OCI-LY3 (cell line): ENCODE measurements at regions not wholly inside any gene's neighbourhood (a gene's known extent, or its start where the extent isn't known, plus 50 kb on each side); places are given as distances from the start of the nearest gene placed in this dataset.
"Not testable (repeated sequence)": the region's sequence is repeated elsewhere in the genome, so short reads cannot be mapped to it uniquely, and the experiment has no call there.

Experiments used
- H2AFZ ChIP-seq: fragments of 200-600, 300-600 bp; shearing (Covaris generic); 2 replicates; pipeline ENCODE4 v1.6.0; 2014; ENCODE audit warnings: antibody characterized with exemption, low read depth, low read length
- H3K27ac ChIP-seq: fragments of 200-600, 300-600 bp; sonication (generic); 2 replicates; pipeline ENCODE4 v1.5.1; 2014; ENCODE audit warnings: mild to moderate bottlenecking, low read length, moderate library complexity, mixed read lengths
- H3K27me3 ChIP-seq: fragments of 200-600, 300-600 bp; sonication (generic); 2 replicates; pipeline ENCODE4 v1.6.1; 2014; ENCODE audit warnings: low read depth, low read length, mixed read lengths
- H3K36me3 ChIP-seq: fragments of 200-600, 300-600 bp; sonication (generic); replicated peaks from 2 replicates; pipeline ENCODE3; 2014; ENCODE audit warnings: low read depth, low read length, mixed read lengths
- H3K4me1 ChIP-seq: fragments of 300-600, 200-600 bp; sonication (generic); 2 replicates; pipeline ENCODE4 v1.6.1; 2014; ENCODE audit warnings: low read length, mixed read lengths
- H3K4me2 ChIP-seq: fragments of 200-600, 300-600 bp; sonication (generic); 2 replicates; pipeline ENCODE4 v1.6.1; 2014; ENCODE audit warnings: low read length, mixed read lengths
- H3K4me3 ChIP-seq: fragments of 300-600, 200-600 bp; sonication (generic); 2 replicates; pipeline ENCODE4 v1.5.1; 2014; ENCODE audit warnings: antibody characterized with exemption, mild to moderate bottlenecking, low read length, moderate library complexity
- H3K79me2 ChIP-seq: fragments of 300-600, 200-600 bp; shearing (Covaris generic); 2 replicates; pipeline ENCODE4 v1.6.1; 2014; ENCODE audit warnings: mild to moderate bottlenecking, low read length, mixed read lengths
- H3K9ac ChIP-seq: fragments of 300-600, 200-600 bp; shearing (Covaris generic); 2 replicates; pipeline ENCODE4 v1.6.0; 2014; ENCODE audit warnings: mild to moderate bottlenecking, low read length, moderate library complexity
- H3K9me3 ChIP-seq: fragments of 200-600, 300-600 bp; shearing (Covaris generic); 2 replicates; pipeline ENCODE4 v1.6.1; 2014; ENCODE audit warnings: low read length, mixed read lengths; ENCODE audit not compliant: insufficient read depth
- H4K20me1 ChIP-seq: fragments of 200-600, 300-600 bp; sonication (generic); 2 replicates; pipeline ENCODE4 v1.6.1; 2016; ENCODE audit warnings: low read length, mixed read lengths; ENCODE audit not compliant: insufficient read depth
- EZH2phosphoT487 ChIP-seq: fragments of 200-600 bp; shearing (Covaris generic); IDR thresholded peaks from 2 replicates; pipeline ENCODE4 v1.6.1; 2018; ENCODE audit warnings: antibody characterized with exemption, mixed run types, low read depth
- TF ChIP-seq, protein P1 (sequence below): fragments of 200-600, 300-600 bp; sonication (generic); IDR thresholded peaks from 2 replicates; pipeline ENCODE4 v1.5.1; 2014; ENCODE audit warnings: antibody characterized with exemption, low read length, low read depth

DNA sequence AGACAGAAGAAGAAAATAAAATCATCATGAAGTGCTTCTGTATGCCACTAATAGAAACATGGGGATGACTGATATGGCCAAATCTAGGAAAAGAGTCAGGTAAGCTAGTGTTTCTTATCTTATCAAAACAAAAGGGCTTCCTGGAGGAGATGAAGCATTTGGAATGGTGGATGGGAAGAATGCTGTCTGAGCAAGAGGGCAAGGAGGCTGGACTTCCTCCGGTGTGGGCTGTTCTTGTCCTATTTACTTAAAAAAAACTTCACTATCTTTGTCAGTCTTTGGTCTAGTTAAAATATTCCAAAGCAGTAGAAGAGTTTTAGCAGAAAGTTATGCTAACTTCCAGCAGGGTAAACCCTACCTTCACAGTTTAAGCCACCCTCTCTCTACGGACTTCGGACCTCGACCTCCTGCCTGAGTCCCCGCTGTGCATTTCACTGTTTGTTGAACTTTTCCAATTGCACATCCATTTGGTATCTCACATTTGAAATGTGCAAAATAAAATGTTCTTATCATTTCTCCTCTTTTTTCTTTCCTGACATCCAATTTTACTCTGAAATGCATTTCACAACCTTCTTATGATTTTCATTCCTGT, 64.8 kb upstream of the TSPAN2 start:
- Histone ChIP-seq H4K20me1 (no peaks in the 10 kb centered on the region), H3K4me2 (no peak overlapping the region), H3K27me3 (no peaks in the 10 kb centered on the region), H3K4me3 (no peak overlapping the region), H3K79me2 (no peaks in the 10 kb centered on the region), H3K27ac (no peak overlapping the region), H3K36me3 (no peaks in the 10 kb centered on the region), H3K4me1 (no peaks in the 10 kb centered on the region), H3K9me3 (no peaks in the 10 kb centered on the region), H3K9ac (no peak overlapping the region), H2AFZ (no peak overlapping the region)
- TF ChIP-seq, protein P1, sequence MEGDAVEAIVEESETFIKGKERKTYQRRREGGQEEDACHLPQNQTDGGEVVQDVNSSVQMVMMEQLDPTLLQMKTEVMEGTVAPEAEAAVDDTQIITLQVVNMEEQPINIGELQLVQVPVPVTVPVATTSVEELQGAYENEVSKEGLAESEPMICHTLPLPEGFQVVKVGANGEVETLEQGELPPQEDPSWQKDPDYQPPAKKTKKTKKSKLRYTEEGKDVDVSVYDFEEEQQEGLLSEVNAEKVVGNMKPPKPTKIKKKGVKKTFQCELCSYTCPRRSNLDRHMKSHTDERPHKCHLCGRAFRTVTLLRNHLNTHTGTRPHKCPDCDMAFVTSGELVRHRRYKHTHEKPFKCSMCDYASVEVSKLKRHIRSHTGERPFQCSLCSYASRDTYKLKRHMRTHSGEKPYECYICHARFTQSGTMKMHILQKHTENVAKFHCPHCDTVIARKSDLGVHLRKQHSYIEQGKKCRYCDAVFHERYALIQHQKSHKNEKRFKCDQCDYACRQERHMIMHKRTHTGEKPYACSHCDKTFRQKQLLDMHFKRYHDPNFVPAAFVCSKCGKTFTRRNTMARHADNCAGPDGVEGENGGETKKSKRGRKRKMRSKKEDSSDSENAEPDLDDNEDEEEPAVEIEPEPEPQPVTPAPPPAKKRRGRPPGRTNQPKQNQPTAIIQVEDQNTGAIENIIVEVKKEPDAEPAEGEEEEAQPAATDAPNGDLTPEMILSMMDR, result no peak
- no peak for TF ChIP-seq EZH2phosphoT487

DNA sequence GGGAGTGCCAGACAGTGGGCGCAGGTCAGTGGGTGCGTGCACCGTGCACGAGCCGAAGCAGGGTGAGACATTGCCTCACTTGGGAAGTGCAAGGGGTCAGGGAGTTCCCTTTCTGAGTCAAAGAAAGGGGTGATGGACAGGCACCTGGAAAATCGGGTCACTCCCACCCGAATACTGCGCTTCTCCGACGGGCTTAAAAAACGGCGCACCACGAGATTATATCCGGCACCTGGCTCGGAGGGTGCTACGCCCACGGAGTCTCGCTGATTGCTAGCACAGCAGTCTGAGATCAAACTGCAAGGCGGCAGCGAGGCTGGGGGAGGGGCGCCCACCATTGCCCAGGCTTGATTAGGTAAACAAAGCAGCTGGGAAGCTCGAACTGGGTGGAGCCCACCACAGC, 58.6 kb upstream of the TSPAN2 start:
- H2AFZ ChIP-seq, H3K79me2 ChIP-seq, H3K9ac ChIP-seq, H3K9me3 ChIP-seq, H3K36me3 ChIP-seq, H3K4me3 ChIP-seq, H3K27me3 ChIP-seq, H4K20me1 ChIP-seq, H3K4me2 ChIP-seq, H3K27ac ChIP-seq, H3K4me1 ChIP-seq: not testable (repeated sequence)

DNA sequence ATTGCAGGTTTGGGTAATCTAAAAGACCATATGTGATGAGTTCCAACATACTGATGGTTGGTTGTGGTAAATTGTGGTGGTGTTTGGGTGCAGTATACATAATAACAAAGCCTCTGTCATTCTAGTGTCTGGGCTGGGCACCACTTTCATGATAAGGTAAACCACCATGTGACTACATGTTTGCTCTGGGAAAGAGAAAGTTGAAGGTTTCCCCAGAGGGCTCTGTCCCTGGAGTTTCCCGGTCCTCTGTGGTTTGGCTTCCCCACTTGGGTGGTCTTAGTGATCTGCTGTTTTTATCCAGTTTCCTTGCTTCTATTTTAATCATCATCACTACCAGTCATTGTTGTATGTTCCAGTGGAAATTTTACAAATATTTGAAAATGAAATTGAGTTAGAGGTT, 55.9 kb upstream of the TSPAN2 start:
- no peak overlapping the region for H3K9ac ChIP-seq
- no peaks in the 10 kb centered on the region for H4K20me1 ChIP-seq
- no peaks in the 10 kb centered on the region for H3K4me1 ChIP-seq
- no peak overlapping the region for H3K4me3 ChIP-seq
- H2AFZ ChIP-seq, result no peak overlapping the region
- H3K9me3 ChIP-seq, result no peaks in the 10 kb centered on the region
- no peak overlapping the region for H3K4me2 ChIP-seq
- H3K36me3 ChIP-seq, result no peaks in the 10 kb centered on the region
- no peak for TF ChIP-seq EZH2phosphoT487
- TF ChIP-seq, protein P1, result no peak
- no peaks in the 10 kb centered on the region for H3K27me3 ChIP-seq
- no peaks in the 10 kb centered on the region for H3K79me2 ChIP-seq
- no peak overlapping the region for H3K27ac ChIP-seq

DNA sequence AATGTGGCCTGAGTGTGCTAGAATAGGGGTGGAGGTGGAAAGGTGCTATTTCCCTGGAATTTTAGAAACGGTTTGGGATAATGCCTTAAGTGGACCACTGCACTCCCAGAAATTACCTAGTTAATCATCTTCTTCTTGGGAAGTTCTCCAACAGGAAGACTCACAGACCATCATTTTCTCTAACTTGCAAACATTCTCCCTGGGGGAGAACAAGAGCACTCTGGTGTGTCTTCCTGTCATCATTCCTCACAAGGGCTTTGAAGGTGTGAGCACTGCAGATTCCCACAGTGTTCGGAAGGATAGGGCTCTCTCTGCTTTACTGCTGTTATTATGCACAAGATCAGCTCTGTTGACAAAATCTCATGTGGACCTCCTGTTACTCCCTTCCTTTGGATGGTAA, 54.9 kb upstream of the TSPAN2 start:
- no peak for TF ChIP-seq EZH2phosphoT487
- TF ChIP-seq, protein P1, result no peak
- no peaks in the 10 kb centered on the region for H3K9me3 ChIP-seq
- H3K27ac ChIP-seq, result no peak overlapping the region
- no peaks in the 10 kb centered on the region for H4K20me1 ChIP-seq
- H3K4me1 ChIP-seq, result no peaks in the 10 kb centered on the region
- no peak overlapping the region for H3K4me3 ChIP-seq
- no peaks in the 10 kb centered on the region for H3K79me2 ChIP-seq
- no peaks in the 10 kb centered on the region for H3K27me3 ChIP-seq
- no peak overlapping the region for H3K9ac ChIP-seq
- no peak overlapping the region for H3K4me2 ChIP-seq
- no peaks in the 10 kb centered on the region for H3K36me3 ChIP-seq
- no peak overlapping the region for H2AFZ ChIP-seq

DNA sequence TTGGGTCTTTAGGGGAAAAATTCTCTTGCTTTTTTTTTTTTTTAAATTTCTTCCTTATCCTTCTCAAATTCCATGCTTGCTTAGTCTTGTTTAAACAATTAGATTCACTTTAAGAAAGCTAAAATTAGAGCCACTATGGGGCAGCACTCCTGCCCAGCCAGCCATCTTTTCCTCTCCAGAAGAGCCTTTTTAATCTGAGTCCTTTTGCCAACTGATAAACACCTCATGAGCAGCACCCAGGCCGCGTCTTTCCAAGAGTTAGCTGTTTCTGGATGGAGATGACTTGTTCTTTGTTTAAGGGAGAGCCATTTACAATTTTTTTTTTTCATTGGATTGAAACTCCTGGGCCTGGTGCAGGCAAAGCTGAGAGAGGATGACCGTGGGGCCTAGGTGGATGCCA, 53.3 kb upstream of the TSPAN2 start:
- Histone ChIP-seq H3K36me3 (no peaks in the 10 kb centered on the region), H2AFZ (no peak overlapping the region), H3K27ac (no peak overlapping the region), H3K9ac (no peak overlapping the region), H3K9me3 (no peaks in the 10 kb centered on the region), H3K27me3 (no peaks in the 10 kb centered on the region), H4K20me1 (no peaks in the 10 kb centered on the region), H3K79me2 (no peaks in the 10 kb centered on the region), H3K4me2 (no peak overlapping the region), H3K4me3 (no peak overlapping the region), H3K4me1 (no peaks in the 10 kb centered on the region)
- TF ChIP-seq, protein P1, result no peak; the same call in 1 of the 2 replicates
- no peak for TF ChIP-seq EZH2phosphoT487
